Neural progenitor cell (in vitro differentiated cells): ENCODE measurements at regions not wholly inside any gene's neighbourhood (a gene's known extent, or its start where the extent isn't known, plus 50 kb on each side); places are given as distances from the start of the nearest gene placed in this dataset.

Source experiments
- DNase-seq: peaks from one replicate; pipeline ENCODE4 v3.0.0-alpha.2; 2016; ENCODE audit warnings: low spot score
- H2AFZ ChIP-seq: fragments of 200-600 bp; sonication (generic); replicated peaks from 2 replicates; pipeline ENCODE4 v1.6.1; 2016; ENCODE audit warnings: antibody characterized with exemption
- H3F3A ChIP-seq: fragments of 200-600 bp; sonication (generic); 2 replicates; pipeline ENCODE4 v1.6.1; 2016; ENCODE audit warnings: antibody characterized with exemption, low read depth
- H3K27ac ChIP-seq: fragments of 200-600 bp; sonication (generic); 2 replicates; pipeline ENCODE4 v1.5.1; 2016; ENCODE audit warnings: mild to moderate bottlenecking
- H3K27me3 ChIP-seq: fragments of 200-600 bp; sonication (generic); 2 replicates; pipeline ENCODE4 v1.6.1; 2016; ENCODE audit warnings: mild to moderate bottlenecking, moderate library complexity
- H3K36me3 ChIP-seq: fragments of 200-600 bp; sonication (generic); 2 replicates; pipeline ENCODE4 v1.5.1; 2016
- H3K4me1 ChIP-seq: fragments of 200-600 bp; sonication (generic); 2 replicates; pipeline ENCODE4 v1.6.1; 2016; ENCODE audit warnings: mixed run types
- H3K4me2 ChIP-seq: fragments of 200-600 bp; sonication (generic); 2 replicates; pipeline ENCODE4 v1.6.1; 2016
- H3K4me3 ChIP-seq: fragments of 200-600 bp; sonication (generic); 2 replicates; pipeline ENCODE4 v1.5.1; 2016
- H3K79me2 ChIP-seq: fragments of 200-600 bp; sonication (generic); 2 replicates; pipeline ENCODE4 v1.6.1; 2016; ENCODE audit warnings: low read depth
- H3K9ac ChIP-seq: fragments of 200-600 bp; sonication (generic); 2 replicates; pipeline ENCODE4 v1.6.1; 2016
- H3K9me3 ChIP-seq: fragments of 200-600 bp; sonication (generic); 2 replicates; pipeline ENCODE4 v1.5.1; 2016; ENCODE audit warnings: low read depth
- H4K20me1 ChIP-seq: fragments of 200-600 bp; sonication (generic); 2 replicates; pipeline ENCODE4 v1.6.1; 2016; ENCODE audit warnings: low read depth
- H3K27ac Mint-ChIP-seq: 3 replicates; pipeline ENCODE4 v1.8.0; 2021; ENCODE audit warnings: mixed read lengths
- H3K27me3 Mint-ChIP-seq: 2 replicates; pipeline ENCODE4 v1.8.0; 2022; ENCODE audit warnings: low read depth, mild to moderate bottlenecking, inconsistent platforms, moderate library complexity, mixed read lengths; ENCODE audit not compliant: insufficient read depth
- H3K36me3 Mint-ChIP-seq: 3 replicates; pipeline ENCODE4 v1.8.0; 2021; ENCODE audit warnings: mixed read lengths
- H3K4me1 Mint-ChIP-seq: 3 replicates; pipeline ENCODE4 v1.8.0; 2021; ENCODE audit warnings: mixed read lengths
- H3K4me3 Mint-ChIP-seq: 3 replicates; pipeline ENCODE4 v1.8.0; 2021; ENCODE audit warnings: mild to moderate bottlenecking, moderate library complexity, mixed read lengths
- H3K9me3 Mint-ChIP-seq: 3 replicates; pipeline ENCODE4 v1.8.0; 2020; ENCODE audit warnings: mixed read lengths
- EZH2 ChIP-seq: fragments of 200-600 bp; sonication (generic); IDR thresholded peaks from 2 replicates; pipeline ENCODE4 v1.6.1; 2017; ENCODE audit warnings: antibody characterized with exemption, mild to moderate bottlenecking, moderate library complexity
- EZH2phosphoT487 ChIP-seq: fragments of 200-600 bp; sonication (generic); IDR thresholded peaks from 2 replicates; pipeline ENCODE4 v1.6.1; 2017; ENCODE audit warnings: antibody characterized with exemption
- TF ChIP-seq, protein P1 (sequence below): fragments of 200-600 bp; sonication (generic); IDR thresholded peaks from 2 replicates; pipeline ENCODE4 v1.5.1; 2017; ENCODE audit warnings: antibody characterized with exemption, mild to moderate bottlenecking

DNA sequence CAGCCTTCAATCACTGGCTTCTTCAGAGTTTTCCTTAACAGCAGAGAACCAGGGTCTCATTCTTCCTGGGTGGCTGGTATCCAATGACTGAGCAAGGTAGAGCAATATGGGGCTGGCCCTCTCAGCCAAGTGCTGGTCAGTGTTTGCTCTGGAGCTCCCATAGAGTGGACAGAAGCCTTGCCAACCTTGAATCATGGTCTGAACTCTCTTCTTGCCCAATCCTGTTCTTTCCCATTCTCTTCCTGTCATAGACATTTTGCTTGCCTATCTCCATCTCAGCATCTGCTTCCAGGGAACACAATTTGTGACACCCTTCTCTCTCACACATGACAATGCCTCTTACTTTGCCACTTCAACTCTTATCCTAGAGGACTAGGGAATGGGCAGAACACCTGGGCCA is 245.6 kb upstream of the PEX5L start:
- H3K36me3 ChIP-seq: no peaks in the 10 kb centered on the region
- no peaks in the 10 kb centered on the region for H3K4me1 Mint-ChIP-seq
- H3K27me3 Mint-ChIP-seq: no peaks in the 10 kb centered on the region
- H3K4me2 ChIP-seq: no peak overlapping the region
- H3K9me3 ChIP-seq: no peaks in the 10 kb centered on the region
- H3K27ac ChIP-seq: no peak overlapping the region
- no peaks in the 10 kb centered on the region for H3K9me3 Mint-ChIP-seq
- no peak for DNase-seq
- no peaks in the 10 kb centered on the region for H3K79me2 ChIP-seq
- no peaks in the 10 kb centered on the region for H3K36me3 Mint-ChIP-seq
- no peaks in the 10 kb centered on the region for H3K27me3 ChIP-seq
- no peaks in the 10 kb centered on the region for H4K20me1 ChIP-seq
- TF ChIP-seq EZH2: no peak
- no peak for TF ChIP-seq EZH2phosphoT487
- TF ChIP-seq, protein P1, sequence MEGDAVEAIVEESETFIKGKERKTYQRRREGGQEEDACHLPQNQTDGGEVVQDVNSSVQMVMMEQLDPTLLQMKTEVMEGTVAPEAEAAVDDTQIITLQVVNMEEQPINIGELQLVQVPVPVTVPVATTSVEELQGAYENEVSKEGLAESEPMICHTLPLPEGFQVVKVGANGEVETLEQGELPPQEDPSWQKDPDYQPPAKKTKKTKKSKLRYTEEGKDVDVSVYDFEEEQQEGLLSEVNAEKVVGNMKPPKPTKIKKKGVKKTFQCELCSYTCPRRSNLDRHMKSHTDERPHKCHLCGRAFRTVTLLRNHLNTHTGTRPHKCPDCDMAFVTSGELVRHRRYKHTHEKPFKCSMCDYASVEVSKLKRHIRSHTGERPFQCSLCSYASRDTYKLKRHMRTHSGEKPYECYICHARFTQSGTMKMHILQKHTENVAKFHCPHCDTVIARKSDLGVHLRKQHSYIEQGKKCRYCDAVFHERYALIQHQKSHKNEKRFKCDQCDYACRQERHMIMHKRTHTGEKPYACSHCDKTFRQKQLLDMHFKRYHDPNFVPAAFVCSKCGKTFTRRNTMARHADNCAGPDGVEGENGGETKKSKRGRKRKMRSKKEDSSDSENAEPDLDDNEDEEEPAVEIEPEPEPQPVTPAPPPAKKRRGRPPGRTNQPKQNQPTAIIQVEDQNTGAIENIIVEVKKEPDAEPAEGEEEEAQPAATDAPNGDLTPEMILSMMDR: no peak
- no peak overlapping the region for H2AFZ ChIP-seq
- H3K4me3 Mint-ChIP-seq: no peak overlapping the region
- no peak overlapping the region for H3K4me3 ChIP-seq
- no peaks in the 10 kb centered on the region for H3K4me1 ChIP-seq
- no peak overlapping the region for H3K27ac Mint-ChIP-seq
- no peak overlapping the region for H3K9ac ChIP-seq
- H3F3A ChIP-seq: no peaks in the 10 kb centered on the region

DNA sequence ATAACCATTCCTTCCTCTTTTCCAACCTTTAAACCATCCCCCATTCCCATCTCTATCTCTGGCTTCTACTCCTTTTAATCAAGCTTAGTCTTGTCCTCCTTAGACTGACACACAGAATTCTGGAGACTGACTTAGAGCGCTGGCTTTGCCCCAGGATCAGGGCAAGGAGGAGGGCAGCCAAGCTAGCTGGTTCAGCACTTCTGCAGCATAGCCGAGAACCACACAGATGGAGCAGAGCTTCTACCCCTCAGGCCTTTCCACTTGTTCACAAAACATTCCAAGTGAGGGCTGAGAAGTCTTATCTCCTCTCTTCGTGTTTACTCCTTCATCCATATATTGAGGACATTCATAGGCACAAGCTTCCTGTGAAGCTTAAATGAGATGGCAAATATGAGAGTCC is 246.5 kb upstream of the PEX5L start:
- no peak overlapping the region for H2AFZ ChIP-seq

DNA sequence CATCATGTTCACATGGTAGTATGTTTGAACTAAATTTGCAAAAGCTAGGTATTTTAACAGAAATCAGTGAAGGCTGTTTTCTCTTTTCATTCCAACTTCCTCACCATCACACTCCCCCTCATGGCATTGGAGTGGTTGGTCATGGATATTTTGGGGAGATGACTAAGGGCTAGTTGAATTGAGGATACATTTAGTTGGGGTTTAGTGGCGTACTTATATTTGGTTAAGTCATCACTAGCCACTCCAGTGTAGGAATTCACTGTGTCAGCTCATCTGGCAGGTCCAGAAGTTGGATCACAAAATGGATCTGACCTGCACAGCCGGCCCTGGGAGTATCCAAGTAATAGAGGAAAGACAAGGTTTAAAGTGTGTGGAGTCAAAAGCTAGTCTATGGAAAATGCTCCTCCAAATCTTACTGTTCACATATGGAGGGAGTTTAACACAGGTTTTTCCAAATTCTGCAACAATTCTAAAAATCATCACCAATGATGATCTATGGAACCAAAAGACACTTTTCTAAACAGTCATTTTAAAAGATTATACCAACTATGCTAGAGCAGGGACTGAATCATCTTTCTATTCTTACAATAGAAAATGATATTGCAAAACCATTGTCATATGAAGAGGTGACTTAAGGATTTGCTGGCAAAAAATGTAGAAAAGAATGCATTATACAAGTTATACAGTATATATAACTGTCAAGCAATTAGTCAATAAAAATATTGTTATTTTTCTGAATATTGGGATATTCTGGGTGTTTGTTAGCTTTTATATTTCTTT is 247.8 kb upstream of the PEX5L start:
- no peaks in the 10 kb centered on the region for H3K27me3 Mint-ChIP-seq

More for the DNA sequence above, 246.5 kb upstream of the PEX5L start:
- DNase-seq: no peak
- H3K36me3 Mint-ChIP-seq: no peaks in the 10 kb centered on the region
- H3K4me3 ChIP-seq: no peak overlapping the region
- no peak overlapping the region for H3K4me2 ChIP-seq
- no peak overlapping the region for H3K9ac ChIP-seq
- H3K27me3 Mint-ChIP-seq: no peaks in the 10 kb centered on the region
- no peaks in the 10 kb centered on the region for H4K20me1 ChIP-seq
- no peaks in the 10 kb centered on the region for H3K9me3 Mint-ChIP-seq
- H3K79me2 ChIP-seq: no peaks in the 10 kb centered on the region
- no peaks in the 10 kb centered on the region for H3K27me3 ChIP-seq
- no peaks in the 10 kb centered on the region for H3F3A ChIP-seq
- no peaks in the 10 kb centered on the region for H3K4me1 ChIP-seq
- no peaks in the 10 kb centered on the region for H3K36me3 ChIP-seq
- H3K27ac ChIP-seq: no peak overlapping the region
- no peaks in the 10 kb centered on the region for H3K9me3 ChIP-seq
- no peaks in the 10 kb centered on the region for H3K4me1 Mint-ChIP-seq
- H3K27ac Mint-ChIP-seq: no peak overlapping the region
- H3K4me3 Mint-ChIP-seq: no peak overlapping the region
- TF ChIP-seq EZH2phosphoT487 (no peak), EZH2 (no peak)
- TF ChIP-seq, protein P1: no peak

More for the DNA sequence above, 247.8 kb upstream of the PEX5L start:
- H3K4me3 Mint-ChIP-seq: no peak overlapping the region
- H4K20me1 ChIP-seq: no peaks in the 10 kb centered on the region
- H3K4me1 Mint-ChIP-seq: no peaks in the 10 kb centered on the region
- H3K79me2 ChIP-seq: no peaks in the 10 kb centered on the region
- no peaks in the 10 kb centered on the region for H3F3A ChIP-seq
- H3K4me3 ChIP-seq: no peak overlapping the region
- no peak overlapping the region for H3K27ac Mint-ChIP-seq
- H3K27ac ChIP-seq: no peak overlapping the region
- H2AFZ ChIP-seq: no peak overlapping the region
- H3K27me3 ChIP-seq: no peaks in the 10 kb centered on the region
- H3K9ac ChIP-seq: no peak overlapping the region
- TF ChIP-seq, protein P1: no peak
- TF ChIP-seq EZH2phosphoT487: no peak
- TF ChIP-seq EZH2: no peak
- H3K9me3 Mint-ChIP-seq: no peaks in the 10 kb centered on the region
- no peaks in the 10 kb centered on the region for H3K4me1 ChIP-seq
- no peak overlapping the region for H3K4me2 ChIP-seq
- H3K9me3 ChIP-seq: no peaks in the 10 kb centered on the region
- no peak for DNase-seq
- no peaks in the 10 kb centered on the region for H3K36me3 Mint-ChIP-seq
- no peaks in the 10 kb centered on the region for H3K36me3 ChIP-seq
